ENCODE measurements at regions not wholly inside any gene's neighbourhood (a gene's known extent, or its start where the extent isn't known, plus 50 kb on each side); places are given as distances from the start of the nearest gene placed in this dataset.

- Histone ChIP-seq H3K9me3 (ENCODE audit: insufficient read depth, low read length) (no peaks in the 10 kb centered on the region), H3K4me2 (ENCODE audit: low read length) (no peak overlapping the region), H3K4me1 (ENCODE audit: low read length) (no peaks in the 10 kb centered on the region), H3K4me3 (ENCODE audit: low read length) (no peak overlapping the region), H3K9ac (ENCODE audit: low read length) (no peak overlapping the region), H2AFZ (ENCODE audit: low read depth, low read length) (no peak overlapping the region), H3K27me3 (ENCODE audit: low read depth, low read length) (peaks cover 12% of the 10 kb centered on the region), H3K27ac (ENCODE audit: low read length) (no peak overlapping the region), H3K79me2 (ENCODE audit: low read length) (no peaks in the 10 kb centered on the region), H4K20me1 (ENCODE audit: insufficient read depth, low read length) (no peaks in the 10 kb centered on the region), H3K36me3 (replicated peaks; ENCODE audit: low read depth, low read length) (no peaks in the 10 kb centered on the region)
- TF ChIP-seq CTCF (IDR thresholded peaks at IDR 0.05; ENCODE audit: low read depth, low read length) = no peak
- TF ChIP-seq EZH2phosphoT487 (IDR thresholded peaks at IDR 0.05; ENCODE audit: low read depth) = no peak
Measured at GRCh38 chr22:27514601-27515523, 286.7 kb downstream of the MN1 start.

GRCh38 chr22:27517361-27518155 is 284.0 kb downstream of the MN1 start:
- H3K36me3 ChIP-seq (replicated peaks; ENCODE audit: low read depth, low read length) = no peaks in the 10 kb centered on the region
- H3K4me3 ChIP-seq (ENCODE audit: low read length) = no peak overlapping the region
- H3K4me1 ChIP-seq (ENCODE audit: low read length) = no peaks in the 10 kb centered on the region
- H3K9me3 ChIP-seq (ENCODE audit: insufficient read depth, low read length) = no peaks in the 10 kb centered on the region
- peaks cover 12% of the 10 kb centered on the region; the same call in 1 of the 2 replicates for H3K27me3 ChIP-seq (ENCODE audit: low read depth, low read length)
- H2AFZ ChIP-seq (ENCODE audit: low read depth, low read length) = no peak overlapping the region
- H3K79me2 ChIP-seq (ENCODE audit: low read length) = no peaks in the 10 kb centered on the region
- H3K27ac ChIP-seq (ENCODE audit: low read length) = no peak overlapping the region
- H3K4me2 ChIP-seq (ENCODE audit: low read length) = no peak overlapping the region
- no peak overlapping the region for H3K9ac ChIP-seq (ENCODE audit: low read length)
- H4K20me1 ChIP-seq (ENCODE audit: insufficient read depth, low read length) = no peaks in the 10 kb centered on the region
- TF ChIP-seq CTCF (IDR thresholded peaks at IDR 0.05; ENCODE audit: low read depth, low read length) = no peak
- TF ChIP-seq EZH2phosphoT487 (IDR thresholded peaks at IDR 0.05; ENCODE audit: low read depth) = no peak

GRCh38 chr22:27518531-27519340 is 282.8 kb downstream of the MN1 start:
- Histone ChIP-seq H3K27ac (ENCODE audit: low read length) (no peak overlapping the region), H3K4me1 (ENCODE audit: low read length) (no peaks in the 10 kb centered on the region), H4K20me1 (ENCODE audit: insufficient read depth, low read length) (no peaks in the 10 kb centered on the region), H3K9ac (ENCODE audit: low read length) (no peak overlapping the region), H3K36me3 (replicated peaks; ENCODE audit: low read depth, low read length) (no peaks in the 10 kb centered on the region), H2AFZ (ENCODE audit: low read depth, low read length) (no peak overlapping the region), H3K79me2 (ENCODE audit: low read length) (no peaks in the 10 kb centered on the region), H3K4me2 (ENCODE audit: low read length) (no peak overlapping the region), H3K9me3 (ENCODE audit: insufficient read depth, low read length) (no peaks in the 10 kb centered on the region), H3K27me3 (ENCODE audit: low read depth, low read length) (peaks cover 18% of the 10 kb centered on the region), H3K4me3 (ENCODE audit: low read length) (no peak overlapping the region)
- TF ChIP-seq CTCF (IDR thresholded peaks at IDR 0.05; ENCODE audit: low read depth, low read length) = no peak
- no peak for TF ChIP-seq EZH2phosphoT487 (IDR thresholded peaks at IDR 0.05; ENCODE audit: low read depth)
